HEK293 (cell line): ENCODE measurements at regions not wholly inside any gene's neighbourhood (a gene's known extent, or its start where the extent isn't known, plus 50 kb on each side); places are given as distances from the start of the nearest gene placed in this dataset.
A peak's percentile ranks its signal among the peaks of the same experiment; 100 is the strongest.
"Not testable (repeated sequence)": the region's sequence is repeated elsewhere in the genome, so short reads cannot be mapped to it uniquely, and the experiment has no call there.

Source experiments
- CTCF ChIA-PET: fragments of 350-600 bp; formaldehyde crosslinking; extraction: SDS; loops from one replicate; lab custom pipeline; 2021; ENCODE audit warnings: antibody characterized with exemption; lab: Yijun Ruan, JAX
- POLR2A ChIA-PET: fragments of 300-600 bp; formaldehyde crosslinking; extraction: SDS; loops from one replicate; lab custom pipeline; 2020; ENCODE audit warnings: antibody characterized with exemption, inconsistent platforms; lab: Yijun Ruan, JAX
- H3K27ac ChIP-seq: fragments of 200-500 bp; sonication (Bioruptor generic); 2 replicates; pipeline ENCODE4 v1.5.1; 2014; ENCODE audit warnings: low read depth, low read length, control low read depth, inconsistent platforms; ENCODE audit errors: extremely low read depth
- H3K36me3 ChIP-seq, 2 experiments: fragments of 200-500 bp in 1 of 2; sonication (Bioruptor generic) in 1 of 2; 1 replicate in 1 of 2; 2 replicates in 1 of 2; pipeline ENCODE4 v1.5.1; 2014 to 2017; ENCODE audit warnings: inconsistent platforms in 2 of 2, low read length in 2 of 2; ENCODE audit not compliant: control insufficient read depth in 2 of 2, insufficient read depth in 1 of 2
- H3K4me1 ChIP-seq: fragments of 200-500 bp; sonication (Bioruptor generic); 2 replicates; pipeline ENCODE4 v1.5.1; 2014; ENCODE audit warnings: mild to moderate bottlenecking, low read length, inconsistent platforms; ENCODE audit not compliant: control insufficient read depth, insufficient read depth
- H3K4me3 ChIP-seq: 2 replicates; pipeline ENCODE4 v1.5.1; 2011; ENCODE audit warnings: low read depth, mild to moderate bottlenecking, control low read depth, low read length, moderate library complexity
- H3K9me3 ChIP-seq: fragments of 200-500 bp; sonication (Bioruptor generic); 2 replicates; pipeline ENCODE4 v1.5.1; 2014; ENCODE audit warnings: low read depth, low read length, inconsistent platforms; ENCODE audit not compliant: control insufficient read depth, insufficient read depth
- IKZF3 ChIP-seq: fragments of 450-650 bp; IDR thresholded peaks from 2 replicates; pipeline ENCODE4 v1.5.0; 2018; ENCODE audit warnings: missing biosample characterization, mild to moderate bottlenecking, missing genetic modification characterization, moderate library complexity
- SCRT1 ChIP-seq: fragments of 450-650 bp; formaldehyde crosslinking; IDR thresholded peaks from 2 replicates; pipeline ENCODE4 v1.5.1; 2016; ENCODE audit warnings: missing biosample characterization, missing genetic modification characterization, borderline replicate concordance
- ZBTB11 ChIP-seq: fragments of 450-650 bp; formaldehyde crosslinking; conservative IDR thresholded peaks from 2 replicates; pipeline ENCODE4 v1.5.1; 2016; ENCODE audit warnings: low read depth, missing biosample characterization, missing genetic modification characterization
- ZBTB26 ChIP-seq: fragments of 450-650 bp; formaldehyde crosslinking; optimal IDR thresholded peaks from 2 replicates; pipeline ENCODE3; 2016; ENCODE audit warnings: missing biosample characterization, mild to moderate bottlenecking, missing genetic modification characterization
- ZNF138 ChIP-seq: fragments of 450-650 bp; formaldehyde crosslinking; IDR thresholded peaks from 2 replicates; pipeline ENCODE4 v1.5.1; 2016; ENCODE audit warnings: missing biosample characterization, missing genetic modification characterization, borderline replicate concordance
- ZNF184 ChIP-seq: fragments of 450-650 bp; IDR thresholded peaks from 2 replicates; pipeline ENCODE4 v1.5.1; 2018; ENCODE audit warnings: missing biosample characterization, mild to moderate bottlenecking, missing genetic modification characterization
- ZNF362 ChIP-seq: fragments of 450-650 bp; formaldehyde crosslinking; IDR thresholded peaks from 2 replicates; pipeline ENCODE4 v1.5.1; 2016; ENCODE audit warnings: missing biosample characterization, missing genetic modification characterization
- ZNF426 ChIP-seq: fragments of 450-650 bp; formaldehyde crosslinking; IDR thresholded peaks from 2 replicates; pipeline ENCODE4 v1.5.1; 2017; ENCODE audit warnings: missing biosample characterization, missing genetic modification characterization, mild to moderate bottlenecking, inconsistent platforms, moderate library complexity
- ZNF518A ChIP-seq: fragments of 450-650 bp; formaldehyde crosslinking; conservative IDR thresholded peaks from 2 replicates; pipeline ENCODE4 v1.5.1; 2016; ENCODE audit warnings: low read depth, missing biosample characterization, missing genetic modification characterization
- ZNF529 ChIP-seq: fragments of 450-650 bp; formaldehyde crosslinking; IDR thresholded peaks from 2 replicates; pipeline ENCODE4 v1.5.1; 2017; ENCODE audit warnings: missing genetic modification characterization, missing biosample characterization; ENCODE audit not compliant: insufficient replicate concordance
- ZNF585B ChIP-seq: fragments of 450-650 bp; formaldehyde crosslinking; IDR thresholded peaks from 2 replicates; pipeline ENCODE4 v1.5.1; 2016; ENCODE audit warnings: missing biosample characterization, missing genetic modification characterization
- ZNF600 ChIP-seq: fragments of 450-650 bp; formaldehyde crosslinking; IDR thresholded peaks from 2 replicates; pipeline ENCODE4 v1.5.1; 2016; ENCODE audit warnings: missing biosample characterization, missing genetic modification characterization
- ZNF645 ChIP-seq: fragments of 450-650 bp; formaldehyde crosslinking; IDR thresholded peaks from 2 replicates; pipeline ENCODE4; 2016; ENCODE audit warnings: missing biosample characterization, missing genetic modification characterization
- ZNF654 ChIP-seq: fragments of 450-650 bp; formaldehyde crosslinking; IDR thresholded peaks from 2 replicates; pipeline ENCODE4 v1.5.1; 2016; ENCODE audit warnings: low read depth, missing biosample characterization, missing genetic modification characterization
- ZNF658 ChIP-seq: fragments of 450-650 bp; formaldehyde crosslinking; IDR thresholded peaks from 2 replicates; pipeline ENCODE4; 2016; ENCODE audit warnings: missing biosample characterization, missing genetic modification characterization
- ZNF837 ChIP-seq: fragments of 450-650 bp; formaldehyde crosslinking; IDR thresholded peaks from 2 replicates; pipeline ENCODE4 v1.5.1; 2016; ENCODE audit warnings: missing biosample characterization, missing genetic modification characterization
- ZSCAN30 ChIP-seq: fragments of 450-650 bp; IDR thresholded peaks from 2 replicates; pipeline ENCODE4 v1.5.1; 2018; ENCODE audit warnings: missing biosample characterization, mild to moderate bottlenecking, missing genetic modification characterization, moderate library complexity
- ZSCAN5A ChIP-seq: fragments of 450-650 bp; formaldehyde crosslinking; IDR thresholded peaks from 2 replicates; pipeline ENCODE4 v1.5.1; 2016; ENCODE audit warnings: missing biosample characterization, missing genetic modification characterization

GRCh38 chrX:115425359-115425758 lies 135.6 kb upstream of the PLS3 start:
- no peaks in the 10 kb centered on the region for H3K4me1 ChIP-seq
- H3K9me3 ChIP-seq = no peaks in the 10 kb centered on the region; the same call in 1 of the 2 replicates
- CTCF ChIA-PET = interaction anchor here (1.0 kb wide), 1 partner anchor 42 kb away, joined by 4 read pairs; no protein-coding TSS in a partner anchor
- POLR2A ChIA-PET = no interaction called here
- H3K4me3 ChIP-seq = no peak overlapping the region
- no peaks in the 10 kb centered on the region for H3K36me3 ChIP-seq
- TF ChIP-seq ZNF362 (no peak), ZSCAN5A (no peak), IKZF3 (tag by site-specific recombination) (no peak)
- H3K27ac ChIP-seq = no peak overlapping the region

- Histone ChIP-seq H3K4me1 (no peaks in the 10 kb centered on the region), H3K27ac (no peak overlapping the region), H3K36me3 (no peaks in the 10 kb centered on the region), H3K4me3 (no peak overlapping the region), H3K9me3 (no peaks in the 10 kb centered on the region; the same call in 1 of the 2 replicates)
- CTCF ChIA-PET = no interaction called here
- TF ChIP-seq ZNF837 (no peak), ZNF658 (tag by site-specific recombination) (no peak), SCRT1 (no peak), ZNF585B (tag by site-specific recombination) (no peak), ZBTB26 (tag by site-specific recombination) (no peak), ZNF600 (tag by site-specific recombination) (no peak), ZNF138 (no peak), ZNF184 (no peak), ZSCAN30 (no peak), ZNF529 (tag by site-specific recombination) (no peak), ZNF645 (tag by site-specific recombination) (no peak)
- POLR2A ChIA-PET = no interaction called here
Measured at GRCh38 chrX:115427861-115428410, 133.0 kb upstream of the PLS3 start.

GRCh38 chrX:115434834-115435233 lies 126.1 kb upstream of the PLS3 start:
- POLR2A ChIA-PET, H3K9me3 ChIP-seq, H3K27ac ChIP-seq, H3K4me1 ChIP-seq, H3K36me3 ChIP-seq, H3K4me3 ChIP-seq: not testable (repeated sequence)
- CTCF ChIA-PET = interaction anchor here (1.0 kb wide), 1 partner anchor 128 kb away, joined by 4 read pairs; no protein-coding TSS in a partner anchor
- peak; percentile 24; the same call in 1 of the 2 replicates for TF ChIP-seq ZNF654
- peak; percentile 62 for TF ChIP-seq ZNF426 (tag by site-specific recombination)
- peak; percentile 64 for TF ChIP-seq ZNF518A
- TF ChIP-seq ZBTB11 = peak; percentile 41
